ENCODE measurements at regions not wholly inside any gene's neighbourhood (a gene's known extent, or its start where the extent isn't known, plus 50 kb on each side); places are given as distances from the start of the nearest gene placed in this dataset.

GRCh38 chr10:106500041-106500924 lies 664.2 kb downstream of the SORCS1 start:
- 0 out of 2 replicates have a peak overlapping the region, but pooled peaks have one; percentile 2 for H3K27ac ChIP-seq (ENCODE audit: low read depth, low read length)

GRCh38 chr10:106499448-106499847 lies 665.1 kb downstream of the SORCS1 start:
- Histone ChIP-seq H3K27ac (ENCODE audit: low read depth, low read length) (no peak overlapping the region), H3K79me2 (ENCODE audit: control insufficient read depth, insufficient read depth, low read length, unreplicated experiment) (no peaks in the 10 kb centered on the region), H2AFZ (ENCODE audit: low read length, unreplicated experiment) (no peak overlapping the region), H3K27me3 (ENCODE audit: insufficient read depth, low read length) (no peaks in the 10 kb centered on the region), H3K4me3 (ENCODE audit: low read depth, low read length) (no peak overlapping the region), H3K36me3 (ENCODE audit: insufficient read depth, low read length) (no peaks in the 10 kb centered on the region), H3K4me1 (ENCODE audit: control insufficient read depth, insufficient read depth, low read length, unreplicated experiment) (peaks cover 12% of the 10 kb centered on the region)

More at GRCh38 chr10:106500041-106500924, 664.2 kb downstream of the SORCS1 start:
- Histone ChIP-seq H2AFZ (ENCODE audit: low read length, unreplicated experiment) (no peak overlapping the region), H3K4me3 (ENCODE audit: low read depth, low read length) (no peak overlapping the region), H3K79me2 (ENCODE audit: control insufficient read depth, insufficient read depth, low read length, unreplicated experiment) (no peaks in the 10 kb centered on the region), H3K36me3 (ENCODE audit: insufficient read depth, low read length) (no peaks in the 10 kb centered on the region), H3K27me3 (ENCODE audit: insufficient read depth, low read length) (no peaks in the 10 kb centered on the region), H3K4me1 (ENCODE audit: control insufficient read depth, insufficient read depth, low read length, unreplicated experiment) (peaks cover 13% of the 10 kb centered on the region)

GRCh38 chr10:106498675-106499074 lies 665.8 kb downstream of the SORCS1 start:
- Histone ChIP-seq H2AFZ (ENCODE audit: low read length, unreplicated experiment) (no peak overlapping the region), H3K4me3 (ENCODE audit: low read depth, low read length) (no peak overlapping the region), H3K79me2 (ENCODE audit: control insufficient read depth, insufficient read depth, low read length, unreplicated experiment) (no peaks in the 10 kb centered on the region), H3K27ac (ENCODE audit: low read depth, low read length) (no peak overlapping the region), H3K36me3 (ENCODE audit: insufficient read depth, low read length) (no peaks in the 10 kb centered on the region), H3K27me3 (ENCODE audit: insufficient read depth, low read length) (no peaks in the 10 kb centered on the region), H3K4me1 (ENCODE audit: control insufficient read depth, insufficient read depth, low read length, unreplicated experiment) (peaks cover 12% of the 10 kb centered on the region)

GRCh38 chr10:106495931-106496330 lies 668.6 kb downstream of the SORCS1 start:
- Histone ChIP-seq H3K4me1 (ENCODE audit: control insufficient read depth, insufficient read depth, low read length, unreplicated experiment) (peaks cover 5% of the 10 kb centered on the region), H3K27me3 (ENCODE audit: insufficient read depth, low read length) (no peaks in the 10 kb centered on the region)

GRCh38 chr10:106493751-106494150 lies 670.8 kb downstream of the SORCS1 start:
- no peaks in the 10 kb centered on the region for H3K36me3 ChIP-seq (ENCODE audit: insufficient read depth, low read length)
- H3K27me3 ChIP-seq (ENCODE audit: insufficient read depth, low read length): no peaks in the 10 kb centered on the region
- H3K27ac ChIP-seq (ENCODE audit: low read depth, low read length): no peak overlapping the region
- no peaks in the 10 kb centered on the region for H3K4me1 ChIP-seq (ENCODE audit: control insufficient read depth, insufficient read depth, low read length, unreplicated experiment)
- H3K79me2 ChIP-seq (ENCODE audit: control insufficient read depth, insufficient read depth, low read length, unreplicated experiment): no peaks in the 10 kb centered on the region
- no peak overlapping the region for H2AFZ ChIP-seq (ENCODE audit: low read length, unreplicated experiment)
- H3K4me3 ChIP-seq (ENCODE audit: low read depth, low read length): no peak overlapping the region

More at GRCh38 chr10:106495931-106496330, 668.6 kb downstream of the SORCS1 start:
- Histone ChIP-seq H3K79me2 (ENCODE audit: control insufficient read depth, insufficient read depth, low read length, unreplicated experiment) (no peaks in the 10 kb centered on the region), H2AFZ (ENCODE audit: low read length, unreplicated experiment) (no peak overlapping the region), H3K36me3 (ENCODE audit: insufficient read depth, low read length) (no peaks in the 10 kb centered on the region), H3K4me3 (ENCODE audit: low read depth, low read length) (no peak overlapping the region), H3K27ac (ENCODE audit: low read depth, low read length) (no peak overlapping the region)

GRCh38 chr10:106493226-106493625 lies 671.3 kb downstream of the SORCS1 start:
- H3K36me3 ChIP-seq (ENCODE audit: insufficient read depth, low read length): no peaks in the 10 kb centered on the region
- H3K27me3 ChIP-seq (ENCODE audit: insufficient read depth, low read length): no peaks in the 10 kb centered on the region
- no peaks in the 10 kb centered on the region for H3K79me2 ChIP-seq (ENCODE audit: control insufficient read depth, insufficient read depth, low read length, unreplicated experiment)
- no peak overlapping the region for H3K27ac ChIP-seq (ENCODE audit: low read depth, low read length)
- no peaks in the 10 kb centered on the region for H3K4me1 ChIP-seq (ENCODE audit: control insufficient read depth, insufficient read depth, low read length, unreplicated experiment)
- no peak overlapping the region for H3K4me3 ChIP-seq (ENCODE audit: low read depth, low read length)
- H2AFZ ChIP-seq (ENCODE audit: low read length, unreplicated experiment): no peak overlapping the region

GRCh38 chr10:106487726-106488125 lies 676.8 kb downstream of the SORCS1 start:
- Histone ChIP-seq H3K27ac (ENCODE audit: low read depth, low read length) (no peak overlapping the region), H3K4me3 (ENCODE audit: low read depth, low read length) (no peak overlapping the region)

GRCh38 chr10:106481598-106482275 lies 682.8 kb downstream of the SORCS1 start:
- Histone ChIP-seq H3K4me3 (ENCODE audit: low read depth, low read length) (no peak overlapping the region), H3K36me3 (ENCODE audit: insufficient read depth, low read length) (no peaks in the 10 kb centered on the region), H3K27me3 (ENCODE audit: insufficient read depth, low read length) (no peaks in the 10 kb centered on the region), H3K4me1 (ENCODE audit: control insufficient read depth, insufficient read depth, low read length, unreplicated experiment) (no peaks in the 10 kb centered on the region), H3K79me2 (ENCODE audit: control insufficient read depth, insufficient read depth, low read length, unreplicated experiment) (no peaks in the 10 kb centered on the region), H2AFZ (ENCODE audit: low read length, unreplicated experiment) (no peak overlapping the region), H3K27ac (ENCODE audit: low read depth, low read length) (no peak overlapping the region)

More at GRCh38 chr10:106487726-106488125, 676.8 kb downstream of the SORCS1 start:
- Histone ChIP-seq H3K27me3 (ENCODE audit: insufficient read depth, low read length) (no peaks in the 10 kb centered on the region), H3K36me3 (ENCODE audit: insufficient read depth, low read length) (no peaks in the 10 kb centered on the region), H2AFZ (ENCODE audit: low read length, unreplicated experiment) (no peak overlapping the region), H3K79me2 (ENCODE audit: control insufficient read depth, insufficient read depth, low read length, unreplicated experiment) (no peaks in the 10 kb centered on the region), H3K4me1 (ENCODE audit: control insufficient read depth, insufficient read depth, low read length, unreplicated experiment) (no peaks in the 10 kb centered on the region)

- Histone ChIP-seq H3K27ac (ENCODE audit: low read depth, low read length) (no peak overlapping the region), H3K27me3 (ENCODE audit: insufficient read depth, low read length) (no peaks in the 10 kb centered on the region), H3K4me1 (ENCODE audit: control insufficient read depth, insufficient read depth, low read length, unreplicated experiment) (no peaks in the 10 kb centered on the region), H3K79me2 (ENCODE audit: control insufficient read depth, insufficient read depth, low read length, unreplicated experiment) (no peaks in the 10 kb centered on the region), H3K36me3 (ENCODE audit: insufficient read depth, low read length) (no peaks in the 10 kb centered on the region), H2AFZ (ENCODE audit: low read length, unreplicated experiment) (no peak overlapping the region), H3K4me3 (ENCODE audit: low read depth, low read length) (no peak overlapping the region)
These were observed 684.9 kb downstream of the SORCS1 start for GRCh38 chr10:106479636-106480035.

GRCh38 chr10:106474876-106475275 lies 689.6 kb downstream of the SORCS1 start:
- no peaks in the 10 kb centered on the region for H3K27me3 ChIP-seq (ENCODE audit: insufficient read depth, low read length)
- H3K27ac ChIP-seq (ENCODE audit: low read depth, low read length): no peak overlapping the region
- no peaks in the 10 kb centered on the region for H3K79me2 ChIP-seq (ENCODE audit: control insufficient read depth, insufficient read depth, low read length, unreplicated experiment)
- no peaks in the 10 kb centered on the region for H3K36me3 ChIP-seq (ENCODE audit: insufficient read depth, low read length)
- no peak overlapping the region for H3K4me3 ChIP-seq (ENCODE audit: low read depth, low read length)
- H3K4me1 ChIP-seq (ENCODE audit: control insufficient read depth, insufficient read depth, low read length, unreplicated experiment): no peaks in the 10 kb centered on the region
- H2AFZ ChIP-seq (ENCODE audit: low read length, unreplicated experiment): no peak overlapping the region

Data from ACC112 (cell line).